ENCODE measurements at regions not wholly inside any gene's neighbourhood (a gene's known extent, or its start where the extent isn't known, plus 50 kb on each side); places are given as distances from the start of the nearest gene placed in this dataset.

- TF ChIP-seq JUND (IDR thresholded peaks at IDR 0.05; ENCODE audit: low read length) (no peak), KDM5A (IDR thresholded peaks at IDR 0.05; ENCODE audit: low read length) (no peak), KDM1A (IDR thresholded peaks at IDR 0.05; ENCODE audit: borderline replicate concordance, low read length) (no peak), CTCF (IDR thresholded peaks at IDR 0.05; ENCODE audit: control extremely low read depth in 1 of 3, insufficient read depth in 1 of 3, low read depth in 1 of 3, low read length in 3 of 3) (no peak), RXRA (IDR thresholded peaks at IDR 0.05; ENCODE audit: insufficient read depth, low read depth, low read length) (no peak), RFX5 (IDR thresholded peaks at IDR 0.05; ENCODE audit: borderline replicate concordance, low read depth, low read length) (no peak), MAX (IDR thresholded peaks at IDR 0.05) (no peak), TCF12 (IDR thresholded peaks at IDR 0.05; ENCODE audit: low read depth, low read length) (no peak), EZH2 (IDR thresholded peaks at IDR 0.05; ENCODE audit: low read depth, low read length, severe bottlenecking) (no peak)
These were observed 1951.0 kb upstream of the ADGRL3 start for GRCh38 chr4:59249110-59249509.
